ENCODE measurements at regions not wholly inside any gene's neighbourhood (a gene's known extent, or its start where the extent isn't known, plus 50 kb on each side); places are given as distances from the start of the nearest gene placed in this dataset.
A peak's percentile ranks its signal among the peaks of the same experiment; 100 is the strongest.

DNA sequence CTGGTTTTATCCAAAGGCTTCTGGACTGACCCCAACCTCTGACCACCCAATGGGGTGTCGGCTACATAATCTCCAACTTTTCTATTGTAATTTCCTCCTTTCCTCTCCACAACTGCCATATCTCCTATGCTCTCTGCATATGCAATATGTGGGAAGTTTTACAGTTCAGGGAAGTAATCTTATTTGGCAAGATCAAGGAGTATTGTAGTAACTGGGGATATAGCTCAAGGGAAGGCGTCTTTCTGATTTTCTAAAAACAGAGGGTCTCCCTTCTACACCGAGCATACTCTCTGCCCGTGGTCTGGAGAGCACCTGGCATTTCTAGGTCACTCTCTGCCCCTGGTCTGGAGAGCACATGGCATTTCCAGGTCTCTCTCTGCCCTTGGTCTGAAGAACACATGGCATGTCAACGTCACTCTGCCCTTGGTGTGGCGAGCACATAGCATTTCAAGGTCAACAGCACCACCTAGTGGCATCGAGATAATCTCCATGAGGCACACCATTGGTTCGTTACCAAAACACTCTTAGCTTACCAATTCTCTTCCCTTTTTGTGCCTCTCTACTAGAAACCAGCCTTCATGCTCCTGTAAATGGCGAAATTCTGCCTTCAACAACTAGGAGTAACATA, 616.4 kb upstream of the NUDT12 start:
- TF ChIP-seq, protein P1, sequence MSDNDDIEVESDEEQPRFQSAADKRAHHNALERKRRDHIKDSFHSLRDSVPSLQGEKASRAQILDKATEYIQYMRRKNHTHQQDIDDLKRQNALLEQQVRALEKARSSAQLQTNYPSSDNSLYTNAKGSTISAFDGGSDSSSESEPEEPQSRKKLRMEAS (IDR thresholded peaks at IDR 0.05) = peak; percentile 77
- TF ChIP-seq RAD21 (IDR thresholded peaks at IDR 0.05; ENCODE audit: low read depth) (peak; percentile 93), NFIC (IDR thresholded peaks at IDR 0.05) (no peak), TAF1 (IDR thresholded peaks at IDR 0.05; ENCODE audit: low read depth) (no peak), FOXM1 (IDR thresholded peaks at IDR 0.05; ENCODE audit: borderline replicate concordance, low read depth) (no peak), TCF12 (IDR thresholded peaks at IDR 0.05; ENCODE audit: low read depth) (no peak), CEBPB (IDR thresholded peaks at IDR 0.05) (no peak), ZBTB7A (IDR thresholded peaks at IDR 0.05; ENCODE audit: low read depth) (no peak), EGR1 (IDR thresholded peaks at IDR 0.05) (no peak), EP300 (IDR thresholded peaks at IDR 0.05; ENCODE audit: borderline replicate concordance) (no peak), CREB1 (IDR thresholded peaks at IDR 0.05; ENCODE audit: low read depth) (no peak)
- TF ChIP-seq, protein P2, sequence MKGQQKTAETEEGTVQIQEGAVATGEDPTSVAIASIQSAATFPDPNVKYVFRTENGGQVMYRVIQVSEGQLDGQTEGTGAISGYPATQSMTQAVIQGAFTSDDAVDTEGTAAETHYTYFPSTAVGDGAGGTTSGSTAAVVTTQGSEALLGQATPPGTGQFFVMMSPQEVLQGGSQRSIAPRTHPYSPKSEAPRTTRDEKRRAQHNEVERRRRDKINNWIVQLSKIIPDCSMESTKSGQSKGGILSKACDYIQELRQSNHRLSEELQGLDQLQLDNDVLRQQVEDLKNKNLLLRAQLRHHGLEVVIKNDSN (IDR thresholded peaks at IDR 0.05) = no peak
- TF ChIP-seq, protein P3, sequence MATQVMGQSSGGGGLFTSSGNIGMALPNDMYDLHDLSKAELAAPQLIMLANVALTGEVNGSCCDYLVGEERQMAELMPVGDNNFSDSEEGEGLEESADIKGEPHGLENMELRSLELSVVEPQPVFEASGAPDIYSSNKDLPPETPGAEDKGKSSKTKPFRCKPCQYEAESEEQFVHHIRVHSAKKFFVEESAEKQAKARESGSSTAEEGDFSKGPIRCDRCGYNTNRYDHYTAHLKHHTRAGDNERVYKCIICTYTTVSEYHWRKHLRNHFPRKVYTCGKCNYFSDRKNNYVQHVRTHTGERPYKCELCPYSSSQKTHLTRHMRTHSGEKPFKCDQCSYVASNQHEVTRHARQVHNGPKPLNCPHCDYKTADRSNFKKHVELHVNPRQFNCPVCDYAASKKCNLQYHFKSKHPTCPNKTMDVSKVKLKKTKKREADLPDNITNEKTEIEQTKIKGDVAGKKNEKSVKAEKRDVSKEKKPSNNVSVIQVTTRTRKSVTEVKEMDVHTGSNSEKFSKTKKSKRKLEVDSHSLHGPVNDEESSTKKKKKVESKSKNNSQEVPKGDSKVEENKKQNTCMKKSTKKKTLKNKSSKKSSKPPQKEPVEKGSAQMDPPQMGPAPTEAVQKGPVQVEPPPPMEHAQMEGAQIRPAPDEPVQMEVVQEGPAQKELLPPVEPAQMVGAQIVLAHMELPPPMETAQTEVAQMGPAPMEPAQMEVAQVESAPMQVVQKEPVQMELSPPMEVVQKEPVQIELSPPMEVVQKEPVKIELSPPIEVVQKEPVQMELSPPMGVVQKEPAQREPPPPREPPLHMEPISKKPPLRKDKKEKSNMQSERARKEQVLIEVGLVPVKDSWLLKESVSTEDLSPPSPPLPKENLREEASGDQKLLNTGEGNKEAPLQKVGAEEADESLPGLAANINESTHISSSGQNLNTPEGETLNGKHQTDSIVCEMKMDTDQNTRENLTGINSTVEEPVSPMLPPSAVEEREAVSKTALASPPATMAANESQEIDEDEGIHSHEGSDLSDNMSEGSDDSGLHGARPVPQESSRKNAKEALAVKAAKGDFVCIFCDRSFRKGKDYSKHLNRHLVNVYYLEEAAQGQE (IDR thresholded peaks at IDR 0.05; ENCODE audit: low read depth) = no peak
